ENCODE measurements at regions not wholly inside any gene's neighbourhood (a gene's known extent, or its start where the extent isn't known, plus 50 kb on each side); places are given as distances from the start of the nearest gene placed in this dataset.

DNA sequence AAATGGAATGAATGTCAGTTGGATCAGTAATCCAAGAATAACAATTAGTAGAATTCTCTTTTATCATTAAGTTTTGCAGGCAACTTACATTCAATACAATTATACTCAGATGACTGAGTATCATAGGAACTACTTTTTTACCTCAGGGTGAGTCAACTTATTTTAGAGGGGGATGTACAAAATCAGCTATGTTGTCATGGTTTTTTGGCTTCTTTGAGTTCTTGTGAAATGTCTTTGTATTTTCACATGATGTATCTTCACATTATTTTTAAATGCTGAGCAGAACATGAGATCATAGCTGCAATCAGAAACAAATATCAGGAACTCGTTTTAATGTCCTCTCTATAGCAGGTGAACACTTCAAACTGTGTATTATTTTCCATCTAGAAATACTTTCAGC, 65.3 kb upstream of the PTPRR start:
- TF ChIP-seq, protein P1, sequence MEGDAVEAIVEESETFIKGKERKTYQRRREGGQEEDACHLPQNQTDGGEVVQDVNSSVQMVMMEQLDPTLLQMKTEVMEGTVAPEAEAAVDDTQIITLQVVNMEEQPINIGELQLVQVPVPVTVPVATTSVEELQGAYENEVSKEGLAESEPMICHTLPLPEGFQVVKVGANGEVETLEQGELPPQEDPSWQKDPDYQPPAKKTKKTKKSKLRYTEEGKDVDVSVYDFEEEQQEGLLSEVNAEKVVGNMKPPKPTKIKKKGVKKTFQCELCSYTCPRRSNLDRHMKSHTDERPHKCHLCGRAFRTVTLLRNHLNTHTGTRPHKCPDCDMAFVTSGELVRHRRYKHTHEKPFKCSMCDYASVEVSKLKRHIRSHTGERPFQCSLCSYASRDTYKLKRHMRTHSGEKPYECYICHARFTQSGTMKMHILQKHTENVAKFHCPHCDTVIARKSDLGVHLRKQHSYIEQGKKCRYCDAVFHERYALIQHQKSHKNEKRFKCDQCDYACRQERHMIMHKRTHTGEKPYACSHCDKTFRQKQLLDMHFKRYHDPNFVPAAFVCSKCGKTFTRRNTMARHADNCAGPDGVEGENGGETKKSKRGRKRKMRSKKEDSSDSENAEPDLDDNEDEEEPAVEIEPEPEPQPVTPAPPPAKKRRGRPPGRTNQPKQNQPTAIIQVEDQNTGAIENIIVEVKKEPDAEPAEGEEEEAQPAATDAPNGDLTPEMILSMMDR (IDR thresholded peaks at IDR 0.05) = no peak
- no peak for TF ChIP-seq POLR2AphosphoS5 (IDR thresholded peaks at IDR 0.05)

All from esophagus muscularis mucosa (tissue), 3 donors.